Stimulated activated CD4-positive, alpha-beta T cell treated with anti-CD3 and anti-CD28 coated beads, TNF-alpha, amount 100 ng/mL, for 1 hour (primary cell): ENCODE measurements at regions not wholly inside any gene's neighbourhood (a gene's known extent, or its start where the extent isn't known, plus 50 kb on each side); places are given as distances from the start of the nearest gene placed in this dataset.

Experiments
- DNase-seq, 3 donors: peaks; one replicate each; pipeline ENCODE4 v3.0.0-alpha.2; 2020; ENCODE audit warnings: low read depth in 3 of 3, low spot score in 1 of 3

- DNase-seq, result no peak
Observed at GRCh38 chr7:131103997-131104396, 223.7 kb upstream of the MKLN1 start.

- no peak for DNase-seq
Observed at GRCh38 chr7:131104596-131105293, 222.9 kb upstream of the MKLN1 start.

GRCh38 chr7:131105294-131105798, 222.3 kb upstream of the MKLN1 start:
- DNase-seq, result no peak

- DNase-seq, result peak; percentile 51 to 65 (median 63)
Observed at GRCh38 chr7:131105799-131106680, 221.6 kb upstream of the MKLN1 start.

GRCh38 chr7:131106681-131107336, 220.9 kb upstream of the MKLN1 start:
- peak in 1 of 3 donors; percentile 24 for DNase-seq

- DNase-seq, result peak; percentile 45 to 56 (median 45)
Observed at GRCh38 chr7:131107337-131108211, 220.1 kb upstream of the MKLN1 start.

GRCh38 chr7:131108212-131108940, 219.3 kb upstream of the MKLN1 start:
- peak in 1 of 3 donors; percentile 37 for DNase-seq

GRCh38 chr7:131109011-131109758, 218.5 kb upstream of the MKLN1 start:
- DNase-seq, result no peak

- DNase-seq, result peak in 2 of 3 donors; percentile 41 to 53
Observed at GRCh38 chr7:131109759-131110296, 217.8 kb upstream of the MKLN1 start.

- DNase-seq, result no peak
Observed at GRCh38 chr7:131110297-131111080, 217.2 kb upstream of the MKLN1 start.

- DNase-seq, result no peak
Observed at GRCh38 chr7:131111081-131111576, 216.5 kb upstream of the MKLN1 start.

GRCh38 chr7:131111792-131112191, 215.9 kb upstream of the MKLN1 start:
- DNase-seq, result no peak

GRCh38 chr7:131112431-131112830, 215.2 kb upstream of the MKLN1 start:
- DNase-seq, result no peak

- no peak for DNase-seq
Observed at GRCh38 chr7:131115340-131115739, 212.3 kb upstream of the MKLN1 start.

GRCh38 chr7:131117439-131117838, 210.2 kb upstream of the MKLN1 start:
- no peak for DNase-seq

- no peak for DNase-seq
Observed at GRCh38 chr7:131119381-131119780, 208.3 kb upstream of the MKLN1 start.

GRCh38 chr7:131122394-131122793, 205.3 kb upstream of the MKLN1 start:
- no peak for DNase-seq
